Left colon (tissue), 2 donors: ENCODE measurements at regions not wholly inside any gene's neighbourhood (a gene's known extent, or its start where the extent isn't known, plus 50 kb on each side); places are given as distances from the start of the nearest gene placed in this dataset.

Source experiments
- ATAC-seq: fragments of 200-7000 bp; cut with Tn5 transposase; one replicate; pipeline ENCODE4 v1.9.1; 2020; ENCODE audit warnings: mild to moderate bottlenecking, moderate library complexity
- DNase-seq, 2 donors: peaks; one replicate each; pipeline ENCODE4 v3.0.0-alpha.2; 2020
- intact Hi-C, 2 donors: fragments of 100-400 bp; cut with DNase I in 1 of 2; cut with micrococcal nuclease in 1 of 2; formaldehyde crosslinking; loops; one replicate each; pipeline versions ENCODE4 v1.11.2 to v1.14.0; 2022; cut with DNase I, micrococcal nuclease
- donor health status: DM: no; HTN: no; CAD: no.
- donor health status: DM: yes; HTN: yes; CAD: no.

DNA sequence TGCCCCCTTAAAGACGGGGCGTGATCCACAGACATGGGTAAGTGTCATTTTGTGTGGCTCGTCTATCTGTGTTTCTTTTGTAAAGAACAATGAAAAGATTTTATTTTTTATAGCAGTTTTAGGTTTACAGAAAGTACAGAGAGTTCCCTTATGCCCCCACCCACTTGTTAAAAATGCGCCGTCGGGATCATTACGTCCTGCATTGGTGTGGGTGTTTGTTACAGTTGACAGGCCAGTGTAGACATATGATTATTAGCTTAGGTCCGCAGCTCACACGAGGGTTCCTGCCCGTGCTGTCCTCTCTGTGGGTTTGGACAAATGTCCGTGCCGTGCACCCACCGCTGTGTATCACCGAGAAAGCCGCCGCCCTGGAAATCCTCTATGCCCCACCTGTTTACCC lies 50.5 kb downstream of the RGS12 start:
- intact Hi-C loops: no loop called here
- DNase-seq (no peak), ATAC-seq (no peak)

DNA sequence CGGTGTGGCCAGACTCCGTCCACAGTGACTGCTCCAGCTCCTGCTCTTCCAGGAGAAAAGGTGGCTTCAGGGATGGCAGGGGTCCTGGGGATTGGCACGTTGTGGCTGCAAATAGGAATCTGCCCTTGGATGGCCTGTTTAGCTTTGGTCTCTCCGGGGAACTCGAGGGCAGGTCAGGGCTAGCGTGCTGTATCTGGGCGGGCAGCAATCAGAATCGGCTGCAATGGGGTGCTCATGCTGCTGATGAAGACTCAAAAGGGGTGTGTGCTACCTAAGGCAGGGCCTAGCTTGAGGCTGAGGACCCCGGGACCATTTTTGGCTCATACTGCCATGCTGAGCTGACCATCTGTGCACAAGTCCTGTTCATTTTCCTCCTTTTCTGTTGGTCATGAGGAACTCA lies 51.3 kb downstream of the RGS12 start:
- intact Hi-C loops: no loop called here
- ATAC-seq (no peak), DNase-seq (no peak)

DNA sequence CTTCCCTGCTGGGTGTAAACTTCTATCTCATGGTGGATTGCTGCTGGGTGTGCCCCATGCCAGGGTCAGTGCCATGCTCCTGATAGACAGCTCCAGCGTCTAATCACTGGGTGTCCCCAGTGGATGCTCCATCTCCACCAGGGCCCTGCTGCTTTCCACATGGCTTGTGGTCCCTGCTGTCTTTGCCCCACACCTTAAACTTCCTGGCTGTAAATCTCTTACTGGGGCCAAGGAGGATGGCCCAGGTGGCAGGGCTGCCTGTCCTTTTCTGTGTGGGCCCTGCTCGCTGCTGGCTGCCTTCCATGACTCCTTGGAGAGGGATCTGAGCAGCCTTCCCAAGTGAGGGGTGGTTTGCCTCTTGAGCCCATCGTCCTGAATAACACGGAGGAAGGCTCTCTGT lies 51.8 kb downstream of the RGS12 start:
- ATAC-seq: no peak
- intact Hi-C loops: no loop called here
- DNase-seq: no peak

DNA sequence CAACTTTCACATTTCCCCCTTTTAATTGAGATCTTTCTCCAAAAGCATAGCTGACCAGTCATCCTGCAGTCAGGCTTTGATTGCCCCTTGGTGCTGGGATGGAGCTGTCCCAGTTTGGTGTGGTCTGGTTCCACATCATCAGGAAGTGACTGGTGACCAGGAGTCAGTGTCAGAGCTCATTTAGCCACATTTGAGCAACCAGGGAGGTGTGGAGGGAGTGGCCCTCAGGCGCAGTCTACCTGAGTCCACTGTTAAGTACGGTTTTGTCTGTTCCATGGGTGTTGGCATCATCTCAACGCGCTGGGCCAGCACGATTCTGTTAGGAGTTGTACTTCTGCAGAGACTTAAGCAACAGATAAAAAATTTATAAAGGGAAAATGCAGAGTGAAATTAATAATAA lies 52.6 kb downstream of the RGS12 start:
- intact Hi-C loops: no loop called here
- no peak for DNase-seq
- ATAC-seq: no peak

DNA sequence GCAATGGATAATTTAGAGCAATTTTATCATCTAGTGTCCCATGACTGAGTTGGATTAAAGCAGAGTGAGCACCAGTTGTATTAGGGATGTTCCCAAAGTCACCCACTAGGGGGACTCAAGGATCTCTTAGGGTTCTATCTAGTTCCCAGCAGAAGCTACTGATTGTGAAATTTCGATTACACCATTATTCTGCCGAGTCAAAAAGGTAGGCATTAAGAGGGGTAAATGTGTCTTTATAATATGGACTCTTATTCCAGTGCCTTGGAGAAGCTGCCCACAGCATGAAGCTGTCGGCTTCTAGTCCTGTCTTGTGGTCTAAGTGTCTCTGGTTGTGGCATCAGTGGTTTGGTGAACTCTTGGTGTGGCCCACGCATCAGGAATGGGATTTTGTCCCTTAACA lies 53.3 kb downstream of the RGS12 start:
- DNase-seq: no peak

DNA sequence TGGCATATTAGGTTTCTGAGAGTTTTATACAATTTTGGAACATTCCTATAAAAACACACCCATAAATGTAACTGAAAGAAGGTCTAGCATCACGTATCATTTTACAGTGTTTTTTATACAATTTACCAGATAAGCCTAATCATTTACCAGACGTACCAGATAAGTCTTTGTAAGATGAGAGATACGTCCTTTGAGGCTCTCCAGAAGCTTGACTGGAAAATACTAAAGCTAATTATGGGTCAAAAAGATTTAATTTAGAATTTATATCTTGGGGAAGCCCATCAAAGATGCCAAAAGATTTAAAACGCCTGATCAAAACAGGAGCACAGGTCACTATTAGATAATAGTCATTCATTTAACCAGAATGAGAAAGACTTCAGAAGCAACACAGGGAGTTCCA lies 55.0 kb downstream of the RGS12 start:
- intact Hi-C loops: loop anchor here in 1 of 2 donors (2.0 kb wide), 1 partner anchor 95 kb away; no protein-coding TSS in a partner anchor
- ATAC-seq (no peak), DNase-seq (no peak)

More for the DNA sequence above, 53.3 kb downstream of the RGS12 start:
- ATAC-seq: peak; percentile 93
- intact Hi-C loops: loop anchor here in 1 of 2 donors (2.0 kb wide), 1 partner anchor 97 kb away; no protein-coding TSS in a partner anchor

DNA sequence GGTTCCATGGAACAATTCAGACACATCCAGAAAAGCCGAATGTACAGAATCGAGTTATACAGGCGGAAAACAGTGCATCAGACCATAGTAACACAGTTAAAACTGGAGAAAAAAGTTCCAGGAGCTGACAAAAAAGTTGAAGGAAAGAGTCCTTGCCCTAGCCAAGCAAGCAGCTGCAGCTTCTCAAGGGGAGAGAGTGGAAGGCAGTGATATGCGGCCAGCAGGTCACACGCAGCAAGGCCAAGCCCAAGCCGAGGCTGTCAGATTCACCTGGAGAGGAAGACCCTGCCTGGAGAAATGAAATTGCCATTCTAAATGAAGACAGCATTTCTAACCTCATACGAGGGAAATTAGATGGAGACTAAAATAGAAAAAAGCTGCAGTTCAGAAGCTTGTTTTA lies 55.8 kb downstream of the RGS12 start:
- intact Hi-C loops: no loop called here
- DNase-seq (no peak), ATAC-seq (no peak)

DNA sequence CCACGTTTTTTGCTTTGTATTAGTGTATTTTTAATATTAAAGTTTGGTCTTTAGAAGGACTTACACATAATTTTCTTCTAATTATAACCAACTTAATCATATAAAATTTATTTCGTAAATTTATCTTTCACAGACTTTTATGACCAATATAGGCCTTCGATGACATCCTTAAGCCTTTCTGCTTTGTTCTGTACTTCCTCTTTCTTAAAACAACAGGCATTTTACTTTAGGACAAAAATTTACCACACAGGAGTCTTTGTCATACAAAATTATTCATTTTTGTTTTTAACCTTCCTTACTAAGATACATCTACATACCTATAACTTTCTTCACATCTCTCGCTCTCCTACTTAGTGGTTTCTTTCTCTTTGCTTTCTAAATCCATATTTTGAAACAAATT lies 56.3 kb downstream of the RGS12 start:
- intact Hi-C loops: no loop called here
- ATAC-seq (no peak), DNase-seq (no peak)

DNA sequence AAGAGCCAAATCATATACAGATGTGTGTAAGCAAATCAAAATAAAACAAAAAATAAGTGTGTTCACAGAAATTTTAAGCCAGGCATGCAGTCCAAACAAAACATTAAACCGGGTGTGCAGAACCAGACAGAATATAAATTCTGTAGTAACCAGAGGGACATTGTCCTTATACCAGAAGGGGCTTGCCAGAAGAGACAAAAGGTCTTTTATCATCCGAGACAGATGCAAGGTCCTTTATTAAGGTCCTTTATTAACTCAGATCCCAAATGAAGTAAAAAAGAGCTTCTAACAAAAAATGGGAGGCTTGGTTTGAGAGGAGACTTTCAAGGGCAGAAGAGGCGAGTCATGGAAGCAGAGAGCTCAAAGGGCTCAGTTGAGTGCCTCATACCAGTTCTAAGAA lies 59.2 kb downstream of the RGS12 start:
- intact Hi-C loops: no loop called here
- ATAC-seq: no peak
- no peak for DNase-seq

DNA sequence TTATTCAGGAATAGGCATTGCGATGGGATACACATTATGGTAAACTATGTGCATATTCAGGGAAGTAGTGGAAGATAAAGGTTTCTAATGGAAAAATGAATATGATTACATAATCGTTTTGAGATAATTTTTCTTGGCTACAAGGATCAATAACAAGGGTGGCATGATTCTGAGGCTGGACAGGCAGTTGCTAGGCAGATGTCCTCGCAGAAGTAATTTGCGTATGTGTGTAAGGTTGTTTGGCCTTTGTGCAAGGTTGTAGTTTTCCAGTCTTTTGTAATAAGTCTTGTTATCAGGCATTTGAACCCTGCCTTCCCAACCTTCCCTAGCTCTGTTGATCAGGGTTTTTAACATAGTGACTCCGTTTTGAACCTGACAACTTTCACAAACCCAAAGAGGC lies 59.7 kb downstream of the RGS12 start:
- DNase-seq (no peak), ATAC-seq (no peak)
- intact Hi-C loops: no loop called here

DNA sequence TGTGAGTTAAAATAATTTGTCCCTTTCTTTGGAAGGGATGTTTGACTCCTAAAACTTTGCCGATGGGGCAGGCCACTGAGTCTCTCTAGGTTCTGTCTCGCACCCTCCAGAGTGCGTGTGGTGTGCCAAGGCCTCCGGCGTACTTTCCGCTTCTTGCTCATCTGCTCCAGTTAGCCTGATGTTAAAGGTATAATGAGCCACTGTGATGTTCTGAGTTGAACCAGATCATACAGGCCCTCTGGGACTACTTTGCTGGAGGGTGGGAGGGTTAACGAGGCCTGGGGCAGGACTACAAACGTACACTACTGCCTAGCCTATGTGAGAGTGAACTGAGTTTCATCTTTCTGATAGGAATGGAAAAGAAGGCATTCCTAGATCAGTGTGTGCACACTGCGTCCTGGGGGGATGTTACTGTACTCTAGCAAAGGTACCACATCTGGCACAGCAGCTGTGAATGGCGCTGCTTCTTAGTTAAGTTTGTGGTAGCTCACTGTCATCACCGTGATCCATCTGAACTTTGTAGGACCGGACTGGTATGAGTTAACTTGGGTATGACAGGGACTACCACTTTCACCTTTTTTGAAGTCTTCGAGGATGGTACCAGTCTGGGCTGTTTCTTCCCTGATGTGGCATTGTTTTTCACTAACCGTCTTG lies 60.2 kb downstream of the RGS12 start:
- DNase-seq (no peak), ATAC-seq (no peak)
- intact Hi-C loops: no loop called here

DNA sequence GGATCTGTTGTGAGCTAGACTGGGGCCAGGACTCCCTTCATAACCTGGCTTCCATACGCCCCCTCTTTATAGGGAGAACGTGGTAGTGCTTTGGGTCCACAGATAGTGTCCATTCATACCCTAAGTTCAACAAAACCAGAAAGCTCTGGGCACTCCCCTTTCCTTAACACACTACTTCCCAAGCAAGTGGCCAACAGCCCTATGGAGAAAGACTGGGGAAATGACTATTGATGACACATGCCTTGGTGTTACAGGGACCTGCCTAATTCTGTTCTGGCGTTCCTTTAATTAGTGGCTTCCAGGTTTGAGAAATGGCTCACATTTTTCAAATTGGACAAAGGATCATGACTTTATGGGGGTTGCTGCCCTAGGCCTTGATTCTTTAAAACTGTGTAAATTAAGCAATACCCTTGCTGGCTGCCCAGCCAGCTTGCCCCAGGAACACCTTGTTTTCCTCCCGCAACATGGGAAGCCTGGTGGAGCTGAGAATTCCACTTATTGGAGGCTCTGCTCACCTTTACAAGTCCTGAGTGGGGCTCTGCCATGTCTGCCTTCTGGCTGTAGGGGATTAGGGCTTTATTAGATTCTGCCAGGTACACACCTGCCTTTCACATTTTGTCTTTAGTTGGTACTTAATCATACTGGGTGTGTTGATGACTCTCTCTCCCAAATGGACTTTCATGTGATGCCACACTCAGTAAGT lies 61.1 kb downstream of the RGS12 start:
- no peak for DNase-seq
- intact Hi-C loops: no loop called here
- ATAC-seq: no peak

DNA sequence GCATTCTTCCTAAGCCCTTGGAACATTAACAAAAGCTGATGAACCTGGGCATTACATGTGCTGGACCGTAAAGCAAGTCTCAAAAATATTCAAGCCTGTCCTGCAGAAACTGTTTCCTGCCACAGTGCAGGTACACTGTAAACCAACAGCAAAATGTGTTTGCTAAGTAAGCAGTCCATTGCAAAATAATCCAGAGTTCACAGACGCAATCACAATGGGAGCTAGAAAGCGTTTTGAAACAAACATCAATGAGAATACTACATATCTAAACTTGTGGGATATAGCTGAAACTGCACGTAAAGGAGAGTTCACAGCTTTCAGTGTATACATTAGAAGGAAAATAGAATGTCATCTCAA lies 61.6 kb downstream of the RGS12 start:
- intact Hi-C loops: no loop called here
- DNase-seq: no peak

DNA sequence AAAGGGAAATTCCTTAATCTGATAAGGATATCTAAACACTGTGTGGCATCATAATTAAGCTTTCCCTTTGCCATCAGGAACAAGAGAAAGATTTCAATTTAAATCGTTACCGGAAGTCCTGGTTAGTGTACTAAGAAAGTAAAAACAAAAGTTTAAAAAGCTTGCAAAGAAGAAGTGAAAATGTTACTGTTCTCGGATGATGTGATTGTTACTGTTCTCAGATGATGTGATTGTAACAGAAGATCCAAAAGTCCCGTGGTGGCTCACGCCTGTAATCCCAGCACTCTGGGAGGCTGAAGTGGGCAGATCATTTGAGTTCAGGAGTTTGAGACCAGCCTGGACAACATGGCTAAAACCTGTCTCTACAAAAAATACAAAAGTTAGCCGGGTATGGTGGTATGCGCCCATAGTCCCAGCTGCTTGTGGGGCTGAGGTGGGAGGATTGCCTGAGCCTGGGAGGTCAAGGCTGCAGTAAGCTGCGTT lies 62.5 kb downstream of the RGS12 start:
- DNase-seq: no peak
- intact Hi-C loops: no loop called here
- ATAC-seq: no peak

More for the DNA sequence above, 61.6 kb downstream of the RGS12 start:
- no peak for ATAC-seq

DNA sequence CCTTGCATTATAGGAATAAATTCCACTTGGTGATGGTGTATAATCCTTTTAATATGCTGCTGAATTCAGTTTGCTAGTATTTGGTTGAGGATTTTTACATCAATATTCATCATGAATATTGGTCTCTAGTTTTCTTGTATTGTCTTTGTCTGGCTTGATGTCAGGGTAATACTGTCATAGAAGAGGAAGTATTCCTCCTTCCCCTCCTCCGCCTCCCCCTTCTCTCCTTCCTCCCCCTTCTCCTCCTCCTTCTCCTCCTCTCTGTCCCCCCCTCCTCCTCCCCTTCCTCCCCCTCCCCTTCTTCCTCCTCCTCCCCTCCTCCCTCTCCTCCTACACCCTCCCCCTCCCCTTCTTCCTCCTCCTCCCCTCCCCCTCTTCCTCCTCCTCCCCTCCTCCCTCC lies 65.8 kb downstream of the RGS12 start:
- ATAC-seq (no peak), DNase-seq (no peak)
- intact Hi-C loops: no loop called here

DNA sequence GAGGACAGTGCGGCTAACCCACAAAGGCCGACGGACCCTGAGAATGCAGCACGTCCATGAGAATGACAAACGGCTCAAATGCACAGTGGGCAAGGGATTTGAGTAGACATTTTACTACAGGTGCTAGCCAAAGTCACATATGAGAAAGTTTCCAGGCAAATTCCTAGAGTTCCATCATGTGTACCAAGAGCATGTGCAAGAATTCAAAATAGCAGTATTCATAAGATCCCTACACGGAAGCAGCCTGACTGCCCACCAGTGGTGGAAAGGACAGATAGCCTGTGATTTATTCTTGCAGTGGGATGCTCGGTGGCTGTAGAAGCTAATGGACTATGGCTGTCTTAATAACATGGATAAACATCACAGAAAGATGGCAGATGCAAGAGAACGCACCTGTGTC lies 68.0 kb downstream of the RGS12 start:
- no peak for DNase-seq
- ATAC-seq: no peak
- intact Hi-C loops: no loop called here

DNA sequence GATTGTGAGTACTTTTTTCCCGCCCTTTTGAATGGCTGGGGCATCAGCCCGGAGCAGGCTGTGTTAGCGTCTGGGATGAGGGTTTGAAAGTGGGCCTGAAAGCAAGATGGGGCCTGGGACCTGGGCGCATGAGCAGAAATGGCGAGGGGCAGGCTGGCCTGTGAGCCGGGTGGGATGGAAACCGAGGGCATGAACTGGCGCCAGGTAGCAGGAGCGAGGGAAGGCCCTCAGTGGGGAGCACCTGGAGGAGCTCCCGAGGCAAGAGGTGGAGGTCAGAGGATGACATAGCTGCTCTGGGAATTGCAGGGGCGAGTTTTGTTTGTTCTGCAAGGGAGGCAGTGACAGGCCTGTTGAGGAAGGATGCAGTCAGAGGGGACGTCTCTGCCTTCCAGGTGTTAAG lies 68.6 kb downstream of the RGS12 start:
- intact Hi-C loops: no loop called here
- ATAC-seq: no peak
- no peak for DNase-seq

DNA sequence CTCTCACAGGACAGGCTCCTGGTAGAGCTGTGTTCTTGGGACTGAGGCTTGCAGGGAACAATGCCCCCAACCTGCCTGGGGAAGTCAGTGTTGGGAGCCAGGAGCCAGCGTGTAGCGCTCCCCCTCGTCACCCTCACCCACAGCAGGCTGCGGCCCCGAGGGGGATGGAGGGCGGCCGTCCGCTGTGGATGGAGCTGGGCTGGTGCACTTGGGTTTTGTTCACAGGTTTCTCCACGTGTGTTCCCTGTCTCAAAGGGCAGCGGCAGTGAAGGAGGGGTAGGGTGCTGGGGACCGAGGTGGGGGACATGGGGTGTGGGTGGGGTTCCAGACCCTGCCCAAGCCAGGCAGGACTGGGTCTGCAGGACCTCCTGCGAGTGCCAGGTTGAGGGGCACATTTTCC lies 69.1 kb downstream of the RGS12 start:
- ATAC-seq (no peak), DNase-seq (no peak)
- intact Hi-C loops: no loop called here

DNA sequence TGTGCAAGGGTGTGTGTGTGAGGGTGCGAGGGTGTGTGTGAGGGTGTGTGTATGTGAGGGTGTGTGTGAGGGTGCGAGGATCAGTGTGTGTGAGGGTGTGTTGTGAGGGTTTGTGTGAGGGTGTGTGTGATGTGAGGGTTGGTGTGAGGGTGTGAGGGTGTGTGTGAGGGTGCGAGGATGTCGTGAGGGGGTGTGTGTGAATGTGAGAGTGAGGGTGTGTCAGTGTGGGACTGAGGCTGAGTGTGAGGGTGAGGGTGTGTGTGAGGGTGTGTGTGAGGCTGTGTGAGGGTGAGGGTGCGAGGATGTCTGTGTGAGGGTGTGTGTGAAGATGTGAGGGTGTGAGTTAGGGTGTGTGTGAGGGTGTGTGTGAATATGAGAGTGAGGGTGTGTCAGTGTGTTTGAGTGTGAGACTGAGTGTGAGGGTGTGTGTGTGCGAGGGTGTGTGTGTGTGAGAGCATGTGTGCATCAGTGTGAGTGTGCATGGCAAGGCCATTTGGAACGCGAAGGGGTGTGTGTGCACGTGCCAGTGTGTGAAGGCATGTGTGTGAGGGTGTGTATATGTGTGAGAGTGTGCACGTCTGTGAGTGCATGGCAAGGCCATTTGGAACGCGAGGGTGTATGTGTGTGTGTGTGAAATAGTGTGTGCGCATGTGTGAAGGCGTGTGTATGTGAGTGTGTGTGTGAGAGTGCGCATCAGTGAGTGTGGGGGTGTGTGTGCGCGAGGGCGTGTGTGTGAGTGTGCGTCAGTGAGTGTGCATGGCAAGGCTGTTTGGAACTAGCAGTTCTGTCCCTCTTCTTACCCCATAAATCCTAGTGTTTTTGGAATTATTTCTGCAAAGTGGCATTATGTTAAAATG lies 69.8 kb downstream of the RGS12 start:
- DNase-seq: no peak
- intact Hi-C loops: no loop called here
- ATAC-seq: no peak
